H1 (cell line): ENCODE measurements at regions not wholly inside any gene's neighbourhood (a gene's known extent, or its start where the extent isn't known, plus 50 kb on each side); places are given as distances from the start of the nearest gene placed in this dataset.

Source experiments
- ASH2L ChIP-seq: fragments of 200-600, 300-600 bp; sonication (generic); IDR thresholded peaks from one replicate; pipeline ENCODE4 v1.7.1; 2017; ENCODE audit warnings: low read length
- KDM4A ChIP-seq: IDR thresholded peaks from one replicate; pipeline ENCODE4 v1.7.1; 2012; ENCODE audit warnings: low read depth, mild to moderate bottlenecking, moderate library complexity, low read length, inconsistent platforms; ENCODE audit not compliant: severe bottlenecking
- TF ChIP-seq, protein P1 (sequence below): IDR thresholded peaks from 2 replicates; pipeline ENCODE4 v1.6.1; 2012; ENCODE audit warnings: inconsistent platforms

DNA sequence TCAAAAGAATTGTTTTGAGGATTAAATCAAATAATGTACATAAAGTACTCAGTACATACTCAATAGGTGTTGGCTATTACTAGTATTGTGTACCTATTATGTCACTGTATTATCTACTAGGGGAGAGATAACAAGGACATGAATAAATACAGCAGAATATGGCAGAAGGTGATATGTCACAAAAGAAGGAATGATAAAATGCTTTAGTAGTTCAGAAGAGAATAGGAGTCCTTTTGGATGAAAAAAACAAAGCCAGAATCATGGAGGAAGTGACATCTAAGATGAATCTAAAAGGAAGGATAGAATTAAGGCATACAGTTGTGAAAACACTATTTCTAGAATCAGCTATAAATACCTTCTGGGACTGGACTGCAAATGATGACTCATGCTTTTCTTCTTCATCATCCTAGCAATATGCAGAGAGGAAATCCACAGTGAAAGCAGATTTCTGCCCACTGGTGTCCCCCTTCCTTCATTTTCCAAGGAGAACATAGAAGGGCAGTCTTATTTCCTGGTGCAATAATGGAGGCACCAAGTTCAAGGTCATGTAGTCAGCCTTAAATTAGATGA lies 98.7 kb downstream of the GLUD2 start (continued):
- TF ChIP-seq, protein P1, sequence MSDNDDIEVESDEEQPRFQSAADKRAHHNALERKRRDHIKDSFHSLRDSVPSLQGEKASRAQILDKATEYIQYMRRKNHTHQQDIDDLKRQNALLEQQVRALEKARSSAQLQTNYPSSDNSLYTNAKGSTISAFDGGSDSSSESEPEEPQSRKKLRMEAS: no peak
- TF ChIP-seq ASH2L: no peak
- TF ChIP-seq KDM4A: no peak
